GM23248 (cell line): ENCODE measurements at regions not wholly inside any gene's neighbourhood (a gene's known extent, or its start where the extent isn't known, plus 50 kb on each side); places are given as distances from the start of the nearest gene placed in this dataset.

Source experiments
- DNase-seq: peaks from one replicate; pipeline ENCODE4 v3.0.0-alpha.2; 2015
- H2AFZ ChIP-seq: fragments of 200-600 bp; sonication (generic); 2 replicates; pipeline ENCODE4 v1.6.1; 2016; ENCODE audit warnings: antibody characterized with exemption
- H3F3A ChIP-seq: fragments of 200-600 bp; sonication (generic); 2 replicates; pipeline ENCODE4 v1.6.1; 2016; ENCODE audit warnings: mild to moderate bottlenecking, antibody characterized with exemption, mixed run types; ENCODE audit not compliant: insufficient read depth
- H3K27ac ChIP-seq: fragments of 200-600 bp; sonication (generic); 2 replicates; pipeline ENCODE4 v1.5.1; 2016; ENCODE audit warnings: mild to moderate bottlenecking
- H3K27me3 ChIP-seq: fragments of 200-600 bp; sonication (generic); replicated peaks from 2 replicates; pipeline ENCODE4 v1.6.1; 2016; ENCODE audit warnings: mild to moderate bottlenecking; ENCODE audit not compliant: insufficient read depth
- H3K36me3 ChIP-seq: fragments of 200-600 bp; sonication (generic); 2 replicates; pipeline ENCODE4 v1.6.1; 2016; ENCODE audit warnings: low read depth, mild to moderate bottlenecking
- H3K4me1 ChIP-seq: fragments of 200-600 bp; sonication (generic); 2 replicates; pipeline ENCODE4 v1.6.1; 2016; ENCODE audit warnings: mild to moderate bottlenecking; ENCODE audit not compliant: insufficient read depth
- H3K4me2 ChIP-seq: fragments of 200-600 bp; sonication (generic); one replicate; pipeline ENCODE4 v1.6.1; 2016; ENCODE audit warnings: mild to moderate bottlenecking; ENCODE audit not compliant: unreplicated experiment
- H3K4me3 ChIP-seq: fragments of 200-600 bp; sonication (generic); 2 replicates; pipeline ENCODE4 v1.5.1; 2016; ENCODE audit warnings: mild to moderate bottlenecking
- H3K79me2 ChIP-seq: fragments of 200-600 bp; sonication (generic); 2 replicates; pipeline ENCODE4 v1.6.1; 2016; ENCODE audit warnings: mild to moderate bottlenecking; ENCODE audit not compliant: insufficient read depth
- H3K9ac ChIP-seq: fragments of 200-600 bp; sonication (generic); 2 replicates; pipeline ENCODE4 v1.6.1; 2016; ENCODE audit warnings: mild to moderate bottlenecking
- H3K9me2 ChIP-seq: fragments of 200-600 bp; sonication (generic); 2 replicates; pipeline ENCODE4 v1.6.1; 2016; ENCODE audit warnings: mixed run types, mild to moderate bottlenecking, moderate library complexity; ENCODE audit not compliant: insufficient read depth
- H3K9me3 ChIP-seq: fragments of 200-600 bp; sonication (generic); one replicate; pipeline ENCODE4 v1.6.1; 2017; ENCODE audit warnings: low read depth
- H4K20me1 ChIP-seq: fragments of 200-600 bp; sonication (generic); 2 replicates; pipeline ENCODE4 v1.6.0; 2016; ENCODE audit not compliant: insufficient read depth
- EZH2 ChIP-seq: fragments of 200-600 bp; sonication (generic); IDR thresholded peaks from 2 replicates; pipeline ENCODE4 v1.6.1; 2018; ENCODE audit warnings: antibody characterized with exemption, mild to moderate bottlenecking; ENCODE audit not compliant: insufficient read depth, poor library complexity, severe bottlenecking
- EZH2phosphoT487 ChIP-seq: fragments of 200-600 bp; sonication (generic); IDR thresholded peaks from 2 replicates; pipeline ENCODE4 v1.6.1; 2018; ENCODE audit warnings: antibody characterized with exemption, moderate library complexity, mild to moderate bottlenecking, low read depth; ENCODE audit not compliant: insufficient read depth
- WGBS, 2 experiments: methylation state at CpG; one replicate each; pipeline ENCODE4 v1.1.6; 2015 to 2017; ENCODE audit warnings: low lambda C conversion rate in 2 of 2, low coverage in 1 of 2; ENCODE audit errors: missing lambda C conversion rate in 2 of 2; 5-methylcytosine and 5-hydroxymethylcytosine counted together
- in situ Hi-C: fragments of 300-500 bp; cut with MboI; formaldehyde crosslinking; loops from 2 replicates; pipeline ENCODE4 v1.15.0; 2020

- no peak overlapping the region for H3K4me3 ChIP-seq
- WGBS, 2 experiments = 57 to 61% methylated on average over 5 of the region's 5 CpGs
- no peak overlapping the region for H2AFZ ChIP-seq
- H3K4me2 ChIP-seq = no peak overlapping the region
- no peaks in the 10 kb centered on the region for H3K4me1 ChIP-seq
- no peaks in the 10 kb centered on the region for H3K9me2 ChIP-seq
- H3K79me2 ChIP-seq = no peaks in the 10 kb centered on the region
- no peaks in the 10 kb centered on the region for H3K36me3 ChIP-seq
- no peaks in the 10 kb centered on the region for H3F3A ChIP-seq
- no peaks in the 10 kb centered on the region for H4K20me1 ChIP-seq
- H3K27ac ChIP-seq = no peak overlapping the region
- no peak for DNase-seq
- H3K27me3 ChIP-seq = no peaks in the 10 kb centered on the region; the same call in 1 of the 2 replicates
- no peak overlapping the region for H3K9ac ChIP-seq
- in situ Hi-C loops = no loop called here
- H3K9me3 ChIP-seq = no peaks in the 10 kb centered on the region
- TF ChIP-seq EZH2 (no peak), EZH2phosphoT487 (no peak)
Measured at GRCh38 chr11:112514011-112514740, 253.5 kb upstream of the PLET1 start.

- peak; percentile 37 for DNase-seq
- 41 to 54% methylated on average over 2 of the region's 2 CpGs for WGBS, 2 experiments
- Histone ChIP-seq H3K9me2 (no peaks in the 10 kb centered on the region), H3K27ac (no peak overlapping the region), H3K4me1 (no peaks in the 10 kb centered on the region), H3K79me2 (no peaks in the 10 kb centered on the region), H3K4me3 (no peak overlapping the region), H2AFZ (no peak overlapping the region), H4K20me1 (no peaks in the 10 kb centered on the region), H3F3A (no peaks in the 10 kb centered on the region), H3K36me3 (no peaks in the 10 kb centered on the region), H3K9ac (no peak overlapping the region), H3K9me3 (no peaks in the 10 kb centered on the region), H3K4me2 (no peak overlapping the region), H3K27me3 (no peaks in the 10 kb centered on the region; the same call in 1 of the 2 replicates)
- no peak for TF ChIP-seq EZH2
- no peak for TF ChIP-seq EZH2phosphoT487
- in situ Hi-C loops = no loop called here
Measured at GRCh38 chr11:112516261-112516660, 255.6 kb upstream of the PLET1 start.

GRCh38 chr11:112516755-112517154 lies 256.1 kb upstream of the PLET1 start:
- TF ChIP-seq EZH2phosphoT487 (no peak), EZH2 (no peak)
- H3K27me3 ChIP-seq = no peaks in the 10 kb centered on the region; the same call in 1 of the 2 replicates
- WGBS, 2 experiments = 85 to 86% methylated on average over 2 of the region's 2 CpGs
- no peaks in the 10 kb centered on the region for H3K9me3 ChIP-seq
- no peaks in the 10 kb centered on the region for H3K4me1 ChIP-seq
- no peaks in the 10 kb centered on the region for H3F3A ChIP-seq
- no peak overlapping the region for H3K9ac ChIP-seq
- H3K4me3 ChIP-seq = no peak overlapping the region
- H3K4me2 ChIP-seq = no peak overlapping the region
- in situ Hi-C loops = no loop called here
- H3K79me2 ChIP-seq = no peaks in the 10 kb centered on the region
- no peak overlapping the region for H3K27ac ChIP-seq
- no peaks in the 10 kb centered on the region for H3K36me3 ChIP-seq
- no peaks in the 10 kb centered on the region for H3K9me2 ChIP-seq
- H4K20me1 ChIP-seq = no peaks in the 10 kb centered on the region
- DNase-seq = no peak
- H2AFZ ChIP-seq = no peak overlapping the region

GRCh38 chr11:112518371-112518770 lies 257.7 kb upstream of the PLET1 start:
- H3K9me3 ChIP-seq = no peaks in the 10 kb centered on the region
- no peaks in the 10 kb centered on the region for H4K20me1 ChIP-seq
- H3K9me2 ChIP-seq = no peaks in the 10 kb centered on the region
- H3F3A ChIP-seq = no peaks in the 10 kb centered on the region
- no peak overlapping the region for H3K27ac ChIP-seq
- TF ChIP-seq EZH2 = no peak
- TF ChIP-seq EZH2phosphoT487 = no peak
- 72 to 80% methylated on average over 1 of the region's 1 CpG for WGBS, 2 experiments
- no peak overlapping the region for H3K9ac ChIP-seq
- DNase-seq = peak; percentile 15
- H3K4me2 ChIP-seq = no peak overlapping the region
- H3K27me3 ChIP-seq = no peaks in the 10 kb centered on the region; the same call in 1 of the 2 replicates
- in situ Hi-C loops = no loop called here
- no peaks in the 10 kb centered on the region for H3K36me3 ChIP-seq
- no peaks in the 10 kb centered on the region for H3K79me2 ChIP-seq
- no peak overlapping the region for H2AFZ ChIP-seq
- no peak overlapping the region for H3K4me3 ChIP-seq
- H3K4me1 ChIP-seq = peaks cover 7% of the 10 kb centered on the region
